ENCODE measurements at regions not wholly inside any gene's neighbourhood (a gene's known extent, or its start where the extent isn't known, plus 50 kb on each side); places are given as distances from the start of the nearest gene placed in this dataset.

DNA sequence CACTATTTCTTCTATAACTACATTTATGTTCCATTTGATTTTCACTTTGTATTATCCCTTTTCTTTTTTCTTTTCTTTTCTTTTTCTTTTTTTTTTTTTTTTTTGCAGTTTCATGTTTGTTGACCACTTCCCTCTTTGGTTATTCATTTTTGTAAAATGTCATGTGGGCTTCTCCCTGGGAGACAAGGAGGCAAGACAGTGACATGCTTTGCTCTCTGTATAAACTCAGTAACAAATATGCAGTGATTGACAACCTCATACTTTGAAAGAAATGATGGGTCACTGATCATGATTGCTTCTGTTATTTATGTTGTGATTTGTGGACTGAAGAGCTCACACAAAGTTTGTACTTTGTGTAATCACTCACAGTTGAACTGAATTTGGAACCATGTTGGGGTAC is 90.2 kb upstream of the ABI1 start:
- no peak overlapping the region for H3K4me2 ChIP-seq (ENCODE audit: insufficient read depth, insufficient read length, low read length)
- H4K5ac ChIP-seq (ENCODE audit: insufficient read length, low read depth, low read length): no peak overlapping the region
- no peak overlapping the region for H2BK120ac ChIP-seq (ENCODE audit: low read depth, low read length, poor library complexity, severe bottlenecking)
- no peak overlapping the region for H3K23ac ChIP-seq (ENCODE audit: insufficient read length, low read depth, low read length)
- H3T11ph ChIP-seq (ENCODE audit: low read length): no peak overlapping the region
- no peak overlapping the region for H2BK12ac ChIP-seq (ENCODE audit: insufficient read length, low read depth, low read length)
- H2BK5ac ChIP-seq (ENCODE audit: insufficient read length, low read length): no peak overlapping the region
- H2AFZ ChIP-seq (ENCODE audit: low read length): no peak overlapping the region
- H3K9me3 ChIP-seq (ENCODE audit: control insufficient read depth, low read depth, low read length): no peaks in the 10 kb centered on the region
- H3K14ac ChIP-seq (ENCODE audit: insufficient read depth, low read length): no peak overlapping the region
- no peaks in the 10 kb centered on the region for H3K27me3 ChIP-seq (ENCODE audit: insufficient read depth, low read length)
- H2BK20ac ChIP-seq (ENCODE audit: low read depth, low read length, poor library complexity, severe bottlenecking): no peak overlapping the region
- H3K79me1 ChIP-seq (ENCODE audit: insufficient read depth, low read depth, low read length, poor library complexity, severe bottlenecking): no peaks in the 10 kb centered on the region
- peaks cover 1% of the 10 kb centered on the region; the same call in 1 of the 2 replicates for H3K27me3 Mint-ChIP-seq (ENCODE audit: low read depth)
- H3K27ac ChIP-seq (ENCODE audit: insufficient read length, low read depth, low read length): no peak overlapping the region
- no peak overlapping the region for H2BK15ac ChIP-seq (ENCODE audit: low read depth, low read length)
- no peak overlapping the region for H4K8ac ChIP-seq (replicated peaks; ENCODE audit: insufficient read length, low read depth, low read length)
- H4K91ac ChIP-seq (ENCODE audit: insufficient read length, low read depth, low read length): no peak overlapping the region
- H3K23me2 ChIP-seq (ENCODE audit: insufficient read length, low read depth, low read length, poor library complexity, severe bottlenecking): no peaks in the 10 kb centered on the region
- H3K79me2 ChIP-seq (ENCODE audit: insufficient read depth, low read length): no peaks in the 10 kb centered on the region
- no peak overlapping the region for H3K27ac Mint-ChIP-seq
- H2AK5ac ChIP-seq (ENCODE audit: insufficient read length, low read length): no peak overlapping the region
- H3K4me1 Mint-ChIP-seq: no peaks in the 10 kb centered on the region
- H3K36me3 Mint-ChIP-seq (ENCODE audit: insufficient read depth in 1 of 3, low read depth in 3 of 3): peaks cover 2 to 10% (median 3%) of the 10 kb centered on the region in 3 experiments; a peak in 4 of 7 replicates
- H3K18ac ChIP-seq (ENCODE audit: insufficient read length, low read depth, low read length): no peak overlapping the region
- no peak overlapping the region for H3K4ac ChIP-seq (ENCODE audit: low read depth, low read length)
- H3K4me3 Mint-ChIP-seq: no peak overlapping the region
- peaks cover 11% of the 10 kb centered on the region in 2 experiments; a peak in 3 of 5 replicates for H3K9me3 Mint-ChIP-seq
- no peaks in the 10 kb centered on the region for H3K4me1 ChIP-seq (ENCODE audit: insufficient read depth, low read length)
- H3K56ac ChIP-seq (ENCODE audit: insufficient read length, low read depth, low read length): no peak overlapping the region
- TF ChIP-seq, protein P1, sequence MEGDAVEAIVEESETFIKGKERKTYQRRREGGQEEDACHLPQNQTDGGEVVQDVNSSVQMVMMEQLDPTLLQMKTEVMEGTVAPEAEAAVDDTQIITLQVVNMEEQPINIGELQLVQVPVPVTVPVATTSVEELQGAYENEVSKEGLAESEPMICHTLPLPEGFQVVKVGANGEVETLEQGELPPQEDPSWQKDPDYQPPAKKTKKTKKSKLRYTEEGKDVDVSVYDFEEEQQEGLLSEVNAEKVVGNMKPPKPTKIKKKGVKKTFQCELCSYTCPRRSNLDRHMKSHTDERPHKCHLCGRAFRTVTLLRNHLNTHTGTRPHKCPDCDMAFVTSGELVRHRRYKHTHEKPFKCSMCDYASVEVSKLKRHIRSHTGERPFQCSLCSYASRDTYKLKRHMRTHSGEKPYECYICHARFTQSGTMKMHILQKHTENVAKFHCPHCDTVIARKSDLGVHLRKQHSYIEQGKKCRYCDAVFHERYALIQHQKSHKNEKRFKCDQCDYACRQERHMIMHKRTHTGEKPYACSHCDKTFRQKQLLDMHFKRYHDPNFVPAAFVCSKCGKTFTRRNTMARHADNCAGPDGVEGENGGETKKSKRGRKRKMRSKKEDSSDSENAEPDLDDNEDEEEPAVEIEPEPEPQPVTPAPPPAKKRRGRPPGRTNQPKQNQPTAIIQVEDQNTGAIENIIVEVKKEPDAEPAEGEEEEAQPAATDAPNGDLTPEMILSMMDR (conservative IDR thresholded peaks at IDR 0.05): no peak
- no peak for DNase-seq
- H4K20me1 ChIP-seq (ENCODE audit: control insufficient read depth, insufficient read depth, insufficient read length): no peaks in the 10 kb centered on the region
- H3K9ac ChIP-seq (ENCODE audit: extremely low read depth, insufficient read length, low read length): no peak overlapping the region
